ENCODE measurements at regions not wholly inside any gene's neighbourhood (a gene's known extent, or its start where the extent isn't known, plus 50 kb on each side); places are given as distances from the start of the nearest gene placed in this dataset.

DNA sequence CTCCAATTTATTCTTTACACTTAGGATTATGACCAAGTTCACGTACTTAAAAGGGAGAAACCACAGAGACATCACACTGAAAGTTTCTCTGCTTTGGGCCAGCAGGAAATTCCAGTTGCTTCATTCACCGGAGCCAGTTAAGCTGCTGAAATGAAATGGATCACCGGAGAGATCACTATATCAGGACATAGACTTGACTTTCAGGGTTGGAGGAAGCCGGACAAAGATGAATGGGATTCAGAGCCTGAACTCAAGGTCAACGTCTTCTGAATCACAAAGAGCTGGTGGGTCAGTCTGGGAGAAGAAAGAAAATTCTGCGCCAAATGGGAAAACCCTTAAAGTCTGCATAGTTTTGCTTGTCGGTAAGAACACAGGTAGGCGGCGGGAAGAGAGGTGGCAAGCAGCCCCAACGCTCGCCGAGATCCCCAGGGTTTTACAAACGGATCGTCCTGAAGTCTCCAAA lies 81.9 kb upstream of the CCDC28A start:
- H3K4me3 ChIP-seq (ENCODE audit: low read depth, low read length) = peak overlapping the region; percentile 57
- peak overlapping the region; percentile 85 for H3K4me2 ChIP-seq (ENCODE audit: low read length)
- TF ChIP-seq, protein P1, sequence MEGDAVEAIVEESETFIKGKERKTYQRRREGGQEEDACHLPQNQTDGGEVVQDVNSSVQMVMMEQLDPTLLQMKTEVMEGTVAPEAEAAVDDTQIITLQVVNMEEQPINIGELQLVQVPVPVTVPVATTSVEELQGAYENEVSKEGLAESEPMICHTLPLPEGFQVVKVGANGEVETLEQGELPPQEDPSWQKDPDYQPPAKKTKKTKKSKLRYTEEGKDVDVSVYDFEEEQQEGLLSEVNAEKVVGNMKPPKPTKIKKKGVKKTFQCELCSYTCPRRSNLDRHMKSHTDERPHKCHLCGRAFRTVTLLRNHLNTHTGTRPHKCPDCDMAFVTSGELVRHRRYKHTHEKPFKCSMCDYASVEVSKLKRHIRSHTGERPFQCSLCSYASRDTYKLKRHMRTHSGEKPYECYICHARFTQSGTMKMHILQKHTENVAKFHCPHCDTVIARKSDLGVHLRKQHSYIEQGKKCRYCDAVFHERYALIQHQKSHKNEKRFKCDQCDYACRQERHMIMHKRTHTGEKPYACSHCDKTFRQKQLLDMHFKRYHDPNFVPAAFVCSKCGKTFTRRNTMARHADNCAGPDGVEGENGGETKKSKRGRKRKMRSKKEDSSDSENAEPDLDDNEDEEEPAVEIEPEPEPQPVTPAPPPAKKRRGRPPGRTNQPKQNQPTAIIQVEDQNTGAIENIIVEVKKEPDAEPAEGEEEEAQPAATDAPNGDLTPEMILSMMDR (IDR thresholded peaks at IDR 0.05) = no peak
- H3K4me1 ChIP-seq = no peaks in the 10 kb centered on the region
- no peaks in the 10 kb centered on the region for H3K9me3 ChIP-seq (ENCODE audit: control insufficient read depth, low read length)
- H3K36me3 ChIP-seq (ENCODE audit: control insufficient read depth, insufficient read depth, low read length) = no peaks in the 10 kb centered on the region
- peak overlapping the region; percentile 94 for H2AFZ ChIP-seq
- no peaks in the 10 kb centered on the region for H3K27me3 ChIP-seq (ENCODE audit: control insufficient read depth, insufficient read depth, low read length)
- H3K27ac ChIP-seq = peak overlapping the region; percentile 54
- H3K9ac ChIP-seq = peak overlapping the region; percentile 50
- H3K79me2 ChIP-seq = no peaks in the 10 kb centered on the region

DNA sequence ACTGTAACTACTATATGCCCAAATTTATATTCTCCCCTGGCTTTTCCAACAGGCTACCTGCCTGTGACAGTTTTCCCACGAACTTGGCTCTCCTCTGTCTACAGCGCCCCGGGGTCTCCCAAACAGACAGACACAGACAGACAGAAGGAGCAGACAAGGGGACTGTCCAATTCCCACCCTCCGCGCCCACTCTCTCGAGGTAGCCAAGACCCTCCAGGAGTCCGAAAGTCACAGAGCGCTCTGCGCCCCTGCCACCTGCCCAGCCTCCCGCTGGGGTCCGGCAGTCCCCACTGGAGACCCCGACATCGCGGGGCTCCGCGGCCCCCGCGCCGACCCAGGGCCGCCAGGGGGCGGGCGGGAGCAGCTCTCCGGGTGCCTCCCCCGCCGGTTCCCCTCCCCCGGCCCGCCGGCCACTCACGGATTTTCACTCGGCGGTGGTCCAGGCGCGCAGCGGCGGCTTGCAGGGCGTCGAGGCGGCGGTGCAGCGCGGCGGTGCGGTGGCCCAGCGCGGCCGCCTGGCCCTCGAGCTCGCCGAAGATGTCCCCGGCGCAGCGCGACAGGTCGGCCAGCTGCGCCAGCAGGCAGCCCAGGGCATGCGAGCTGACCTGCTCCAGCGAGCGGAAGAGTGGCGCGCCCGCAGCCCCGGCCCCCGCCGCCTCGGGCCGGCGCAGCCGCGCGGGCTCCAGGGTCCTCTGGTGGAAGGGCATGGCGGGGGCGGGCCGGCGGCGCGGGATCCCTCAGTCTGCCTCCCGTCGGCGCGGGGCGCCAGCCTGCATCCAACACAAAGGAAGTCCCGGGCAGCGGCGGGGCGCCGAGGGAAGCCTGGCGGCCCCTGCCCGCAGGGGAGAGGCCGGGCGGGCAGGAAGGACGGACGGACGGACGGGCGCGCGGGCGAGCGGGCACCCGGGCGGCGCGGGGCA lies 81.3 kb upstream of the CCDC28A start:
- Histone ChIP-seq H3K9ac (peak overlapping the region; percentile 50), H2AFZ (peak overlapping the region; percentile 94), H3K27ac (peak overlapping the region; percentile 54)

DNA sequence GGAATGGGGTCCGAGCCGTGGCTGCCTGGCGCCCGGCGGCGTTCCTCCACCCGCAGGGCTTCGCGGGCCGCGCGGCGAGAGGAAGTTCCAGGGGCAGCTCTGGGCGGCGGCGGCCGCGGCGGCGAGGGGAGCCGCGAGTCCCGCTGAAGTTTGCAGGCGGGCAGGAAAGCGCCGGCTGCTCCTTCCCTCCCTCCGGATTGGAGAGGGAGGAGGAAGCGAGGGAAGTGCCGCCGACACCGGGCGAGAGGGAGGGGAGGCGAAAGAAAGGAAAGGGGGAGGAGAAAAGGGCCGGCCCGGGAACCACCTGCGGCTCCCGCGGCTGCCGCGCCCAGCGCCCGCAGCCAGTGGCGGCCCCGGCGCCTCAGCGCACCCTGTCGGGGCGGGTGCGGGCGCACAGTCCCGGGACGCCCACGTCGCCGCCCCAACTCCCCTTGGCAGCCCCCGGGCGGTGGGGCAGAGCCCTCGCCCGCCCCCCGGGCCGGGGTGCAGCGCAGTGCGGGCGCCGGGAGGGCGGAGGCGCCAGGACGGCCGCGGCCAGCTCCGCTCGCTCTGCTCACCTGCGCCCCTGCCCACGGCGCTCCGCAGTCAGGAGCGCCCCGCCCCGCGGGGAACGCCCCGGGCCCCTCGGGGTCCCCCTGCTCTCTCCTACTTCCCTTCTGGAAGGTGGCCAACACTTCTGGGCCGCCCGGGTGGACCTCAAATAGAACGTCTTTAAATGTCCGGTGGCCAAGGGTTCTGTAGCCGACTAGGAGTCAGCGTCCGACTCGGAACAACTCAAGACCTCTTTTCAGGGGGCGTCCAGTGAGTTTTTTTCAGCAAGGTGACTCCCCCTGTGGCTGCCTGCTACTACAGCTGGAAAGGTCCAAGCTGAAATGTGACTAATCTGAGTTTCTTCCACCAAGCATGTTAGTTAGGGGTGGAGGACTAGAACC lies 80.3 kb upstream of the CCDC28A start:
- Histone ChIP-seq H3K27ac (no peak overlapping the region), H3K4me2 (ENCODE audit: low read length) (peak overlapping the region; percentile 85), H3K4me3 (ENCODE audit: low read depth, low read length) (peak overlapping the region; percentile 57), H2AFZ (peak overlapping the region; percentile 94), H3K27me3 (ENCODE audit: control insufficient read depth, insufficient read depth, low read length) (no peaks in the 10 kb centered on the region), H3K79me2 (no peaks in the 10 kb centered on the region), H3K9ac (no peak overlapping the region), H3K9me3 (ENCODE audit: control insufficient read depth, low read length) (no peaks in the 10 kb centered on the region), H3K36me3 (ENCODE audit: control insufficient read depth, insufficient read depth, low read length) (no peaks in the 10 kb centered on the region), H3K4me1 (no peaks in the 10 kb centered on the region)
- TF ChIP-seq, protein P1 (IDR thresholded peaks at IDR 0.05) = no peak

More for the DNA sequence above, 81.3 kb upstream of the CCDC28A start:
- H3K4me1 ChIP-seq = no peaks in the 10 kb centered on the region
- TF ChIP-seq, protein P1 (IDR thresholded peaks at IDR 0.05) = peak; percentile 90
- no peaks in the 10 kb centered on the region for H3K9me3 ChIP-seq (ENCODE audit: control insufficient read depth, low read length)
- no peaks in the 10 kb centered on the region for H3K36me3 ChIP-seq (ENCODE audit: control insufficient read depth, insufficient read depth, low read length)
- no peaks in the 10 kb centered on the region for H3K27me3 ChIP-seq (ENCODE audit: control insufficient read depth, insufficient read depth, low read length)
- peak overlapping the region; percentile 57 for H3K4me3 ChIP-seq (ENCODE audit: low read depth, low read length)
- no peaks in the 10 kb centered on the region for H3K79me2 ChIP-seq
- H3K4me2 ChIP-seq (ENCODE audit: low read length) = peak overlapping the region; percentile 85

DNA sequence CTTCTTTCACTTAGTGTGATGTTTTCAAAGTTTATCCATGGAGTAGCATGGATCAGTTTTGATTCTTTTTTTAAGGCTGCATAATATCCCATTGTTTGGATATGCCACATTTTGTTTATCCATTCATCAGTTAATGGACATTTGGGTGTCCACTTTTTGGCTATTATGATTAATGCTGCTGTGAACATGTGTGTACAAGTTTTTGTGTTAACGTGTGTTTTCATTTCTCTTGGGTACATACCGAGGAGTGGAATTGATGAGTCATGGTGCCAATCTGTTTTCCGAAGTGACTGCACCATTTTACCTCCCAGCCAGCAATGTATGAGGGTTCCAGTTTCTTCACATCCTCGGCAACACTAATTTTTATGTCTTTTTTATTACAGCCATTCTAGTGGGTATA lies 78.4 kb upstream of the CCDC28A start:
- Histone ChIP-seq H3K4me3 (ENCODE audit: low read depth, low read length) (no peak overlapping the region), H3K36me3 (ENCODE audit: control insufficient read depth, insufficient read depth, low read length) (no peaks in the 10 kb centered on the region), H3K4me1 (no peaks in the 10 kb centered on the region), H3K27me3 (ENCODE audit: control insufficient read depth, insufficient read depth, low read length) (no peaks in the 10 kb centered on the region), H3K4me2 (ENCODE audit: low read length) (no peak overlapping the region), H3K9ac (no peak overlapping the region), H3K27ac (no peak overlapping the region), H2AFZ (no peak overlapping the region), H3K79me2 (no peaks in the 10 kb centered on the region), H3K9me3 (ENCODE audit: control insufficient read depth, low read length) (no peaks in the 10 kb centered on the region)
- TF ChIP-seq, protein P1 (IDR thresholded peaks at IDR 0.05) = no peak

Data from parathyroid adenoma (tissue), 2 donors.